ENCODE measurements at regions not wholly inside any gene's neighbourhood (a gene's known extent, or its start where the extent isn't known, plus 50 kb on each side); places are given as distances from the start of the nearest gene placed in this dataset.

GRCh38 chr5:99808657-99809230, 726.4 kb upstream of the FAM174A start:
- H3K27ac ChIP-seq, result no peak overlapping the region
- TF ChIP-seq ZFX (IDR thresholded peaks at IDR 0.05; ENCODE audit: borderline replicate concordance) (no peak), CTCF (IDR thresholded peaks at IDR 0.05) (no peak)

GRCh38 chr5:99807346-99807745, 727.8 kb upstream of the FAM174A start:
- TF ChIP-seq ZFX (IDR thresholded peaks at IDR 0.05; ENCODE audit: borderline replicate concordance) (no peak), CTCF (IDR thresholded peaks at IDR 0.05) (no peak)
- no peak overlapping the region for H3K27ac ChIP-seq

- TF ChIP-seq CTCF (IDR thresholded peaks at IDR 0.05) (no peak), ZFX (IDR thresholded peaks at IDR 0.05; ENCODE audit: borderline replicate concordance) (no peak)
- no peak overlapping the region for H3K27ac ChIP-seq
Measured at GRCh38 chr5:99795031-99795430, 740.1 kb upstream of the FAM174A start.

- no peak overlapping the region for H3K27ac ChIP-seq
- no peak for TF ChIP-seq ZFX (IDR thresholded peaks at IDR 0.05; ENCODE audit: borderline replicate concordance)
- no peak for TF ChIP-seq CTCF (IDR thresholded peaks at IDR 0.05)
Measured at GRCh38 chr5:99788482-99788881, 746.7 kb upstream of the FAM174A start.

GRCh38 chr5:99775189-99775588, 760.0 kb upstream of the FAM174A start:
- no peak overlapping the region for H3K27ac ChIP-seq
- no peak for TF ChIP-seq ZFX (IDR thresholded peaks at IDR 0.05; ENCODE audit: borderline replicate concordance)
- TF ChIP-seq CTCF (IDR thresholded peaks at IDR 0.05), result no peak

- no peak overlapping the region for H3K27ac ChIP-seq
- TF ChIP-seq CTCF (IDR thresholded peaks at IDR 0.05) (no peak), ZFX (IDR thresholded peaks at IDR 0.05; ENCODE audit: borderline replicate concordance) (no peak)
Measured at GRCh38 chr5:99773290-99773689, 761.9 kb upstream of the FAM174A start.

GRCh38 chr5:99771296-99771695, 763.9 kb upstream of the FAM174A start:
- H3K27ac ChIP-seq, result no peak overlapping the region
- TF ChIP-seq ZFX (IDR thresholded peaks at IDR 0.05; ENCODE audit: borderline replicate concordance) (no peak), CTCF (IDR thresholded peaks at IDR 0.05) (no peak)
